ENCODE measurements at regions not wholly inside any gene's neighbourhood (a gene's known extent, or its start where the extent isn't known, plus 50 kb on each side); places are given as distances from the start of the nearest gene placed in this dataset.

- Histone ChIP-seq H3K4me1 (ENCODE audit: insufficient read depth) (no peaks in the 10 kb centered on the region), H3K36me3 (ENCODE audit: insufficient read depth) (no peaks in the 10 kb centered on the region), H3K27ac (ENCODE audit: low read depth) (no peak overlapping the region), H3K4me3 (ENCODE audit: low read depth, low read length) (no peak overlapping the region)
- 97% methylated on average over 17 of the region's 17 CpGs for WGBS
- DNase-seq (ENCODE audit: extremely low spot score): no peak
Measured at GRCh38 chr2:8172661-8173060, 509.2 kb upstream of the ID2 start.

- Histone ChIP-seq H3K4me1 (ENCODE audit: insufficient read depth) (no peaks in the 10 kb centered on the region), H3K27ac (ENCODE audit: low read depth) (no peak overlapping the region), H3K4me3 (ENCODE audit: low read depth, low read length) (no peak overlapping the region), H3K36me3 (ENCODE audit: insufficient read depth) (no peaks in the 10 kb centered on the region)
- WGBS: 74% methylated on average over 6 of the region's 6 CpGs
- DNase-seq (ENCODE audit: extremely low spot score): no peak
Measured at GRCh38 chr2:8174641-8175257, 507.1 kb upstream of the ID2 start.

GRCh38 chr2:8176887-8177286 lies 505.0 kb upstream of the ID2 start:
- no peaks in the 10 kb centered on the region for H3K36me3 ChIP-seq (ENCODE audit: insufficient read depth)
- H3K4me1 ChIP-seq (ENCODE audit: insufficient read depth): no peaks in the 10 kb centered on the region
- no peak for DNase-seq (ENCODE audit: extremely low spot score)
- 56% methylated on average over 2 of the region's 2 CpGs for WGBS
- H3K4me3 ChIP-seq (ENCODE audit: low read depth, low read length): no peak overlapping the region
- no peak overlapping the region for H3K27ac ChIP-seq (ENCODE audit: low read depth)

- no peak overlapping the region for H3K27ac ChIP-seq (ENCODE audit: low read depth)
- no peaks in the 10 kb centered on the region for H3K4me1 ChIP-seq (ENCODE audit: insufficient read depth)
- H3K4me3 ChIP-seq (ENCODE audit: low read depth, low read length): no peak overlapping the region
- 82% methylated on average over 2 of the region's 2 CpGs for WGBS
- no peaks in the 10 kb centered on the region for H3K36me3 ChIP-seq (ENCODE audit: insufficient read depth)
- DNase-seq (ENCODE audit: extremely low spot score): no peak
Measured at GRCh38 chr2:8177566-8177965, 504.3 kb upstream of the ID2 start.

GRCh38 chr2:8178911-8179310 lies 502.9 kb upstream of the ID2 start:
- Histone ChIP-seq H3K27ac (ENCODE audit: low read depth) (no peak overlapping the region), H3K36me3 (ENCODE audit: insufficient read depth) (no peaks in the 10 kb centered on the region), H3K4me3 (ENCODE audit: low read depth, low read length) (no peak overlapping the region), H3K4me1 (ENCODE audit: insufficient read depth) (no peaks in the 10 kb centered on the region)
- DNase-seq (ENCODE audit: extremely low spot score): no peak
- WGBS: 94% methylated on average over 7 of the region's 7 CpGs

- Histone ChIP-seq H3K4me3 (ENCODE audit: low read depth, low read length) (no peak overlapping the region), H3K4me1 (ENCODE audit: insufficient read depth) (no peaks in the 10 kb centered on the region), H3K27ac (ENCODE audit: low read depth) (no peak overlapping the region), H3K36me3 (ENCODE audit: insufficient read depth) (no peaks in the 10 kb centered on the region)
- WGBS: 94% methylated on average over 6 of the region's 6 CpGs
- DNase-seq (ENCODE audit: extremely low spot score): no peak
Measured at GRCh38 chr2:8189316-8189715, 492.5 kb upstream of the ID2 start.

- H3K27ac ChIP-seq (ENCODE audit: low read depth): no peak overlapping the region
- no peak for DNase-seq (ENCODE audit: extremely low spot score)
- H3K4me3 ChIP-seq (ENCODE audit: low read depth, low read length): no peak overlapping the region
- WGBS: 26% methylated on average over 1 of the region's 1 CpG
- no peaks in the 10 kb centered on the region for H3K4me1 ChIP-seq (ENCODE audit: insufficient read depth)
- no peaks in the 10 kb centered on the region for H3K36me3 ChIP-seq (ENCODE audit: insufficient read depth)
Measured at GRCh38 chr2:8190279-8190678, 491.6 kb upstream of the ID2 start.

- Histone ChIP-seq H3K27ac (ENCODE audit: low read depth) (no peak overlapping the region), H3K4me1 (ENCODE audit: insufficient read depth) (no peaks in the 10 kb centered on the region), H3K36me3 (ENCODE audit: insufficient read depth) (no peaks in the 10 kb centered on the region), H3K4me3 (ENCODE audit: low read depth, low read length) (no peak overlapping the region)
- WGBS: 84% methylated on average over 4 of the region's 4 CpGs
- DNase-seq (ENCODE audit: extremely low spot score): no peak
Measured at GRCh38 chr2:8191427-8191826, 490.4 kb upstream of the ID2 start.

- WGBS: 41% methylated on average over 2 of the region's 2 CpGs
- DNase-seq (ENCODE audit: extremely low spot score): no peak
- H3K4me1 ChIP-seq (ENCODE audit: insufficient read depth): no peaks in the 10 kb centered on the region
- no peaks in the 10 kb centered on the region for H3K36me3 ChIP-seq (ENCODE audit: insufficient read depth)
- H3K27ac ChIP-seq (ENCODE audit: low read depth): no peak overlapping the region
- H3K4me3 ChIP-seq (ENCODE audit: low read depth, low read length): no peak overlapping the region
Measured at GRCh38 chr2:8193146-8193545, 488.7 kb upstream of the ID2 start.

GRCh38 chr2:8193686-8194615 lies 487.9 kb upstream of the ID2 start:
- 64% methylated on average over 15 of the region's 15 CpGs for WGBS
- H3K4me3 ChIP-seq (ENCODE audit: low read depth, low read length): no peak overlapping the region
- H3K27ac ChIP-seq (ENCODE audit: low read depth): no peak overlapping the region
- H3K36me3 ChIP-seq (ENCODE audit: insufficient read depth): no peaks in the 10 kb centered on the region
- H3K4me1 ChIP-seq (ENCODE audit: insufficient read depth): no peaks in the 10 kb centered on the region
- DNase-seq (ENCODE audit: extremely low spot score): no peak

GRCh38 chr2:8195784-8196183 lies 486.1 kb upstream of the ID2 start:
- DNase-seq (ENCODE audit: extremely low spot score): no peak
- Histone ChIP-seq H3K4me1 (ENCODE audit: insufficient read depth) (no peaks in the 10 kb centered on the region), H3K27ac (ENCODE audit: low read depth) (no peak overlapping the region), H3K36me3 (ENCODE audit: insufficient read depth) (no peaks in the 10 kb centered on the region), H3K4me3 (ENCODE audit: low read depth, low read length) (no peak overlapping the region)
- 61% methylated on average over 1 of the region's 1 CpG for WGBS

- no peak for DNase-seq (ENCODE audit: extremely low spot score)
- Histone ChIP-seq H3K4me1 (ENCODE audit: insufficient read depth) (no peaks in the 10 kb centered on the region), H3K4me3 (ENCODE audit: low read depth, low read length) (no peak overlapping the region), H3K36me3 (ENCODE audit: insufficient read depth) (no peaks in the 10 kb centered on the region), H3K27ac (ENCODE audit: low read depth) (no peak overlapping the region)
- 93% methylated on average over 3 of the region's 3 CpGs for WGBS
Measured at GRCh38 chr2:8196316-8196715, 485.5 kb upstream of the ID2 start.

- Histone ChIP-seq H3K36me3 (ENCODE audit: insufficient read depth) (no peaks in the 10 kb centered on the region), H3K4me3 (ENCODE audit: low read depth, low read length) (no peak overlapping the region), H3K27ac (ENCODE audit: low read depth) (no peak overlapping the region), H3K4me1 (ENCODE audit: insufficient read depth) (no peaks in the 10 kb centered on the region)
- no peak for DNase-seq (ENCODE audit: extremely low spot score)
- WGBS: 87% methylated on average over 4 of the region's 4 CpGs
Measured at GRCh38 chr2:8197101-8197500, 484.8 kb upstream of the ID2 start.

GRCh38 chr2:8197825-8198224 lies 484.0 kb upstream of the ID2 start:
- Histone ChIP-seq H3K27ac (ENCODE audit: low read depth) (no peak overlapping the region), H3K4me3 (ENCODE audit: low read depth, low read length) (no peak overlapping the region), H3K36me3 (ENCODE audit: insufficient read depth) (no peaks in the 10 kb centered on the region), H3K4me1 (ENCODE audit: insufficient read depth) (no peaks in the 10 kb centered on the region)
- 95% methylated on average over 1 of the region's 1 CpG for WGBS
- DNase-seq (ENCODE audit: extremely low spot score): no peak
